ENCODE measurements at regions not wholly inside any gene's neighbourhood (a gene's known extent, or its start where the extent isn't known, plus 50 kb on each side); places are given as distances from the start of the nearest gene placed in this dataset.

- TF ChIP-seq CTCF (IDR thresholded peaks at IDR 0.05; ENCODE audit: extremely low read depth in 1 of 2, insufficient read depth in 1 of 2, low read depth in 1 of 2, low read length in 2 of 2) (no peak), EZH2 (IDR thresholded peaks at IDR 0.05; ENCODE audit: borderline replicate concordance, low read depth, low read length, severe bottlenecking) (no peak), POLR2A (IDR thresholded peaks at IDR 0.05; ENCODE audit: low read depth, low read length) (no peak), POLR2AphosphoS5 (IDR thresholded peaks at IDR 0.05; ENCODE audit: insufficient read depth, low read depth, low read length) (no peak), JUN (IDR thresholded peaks at IDR 0.05; ENCODE audit: borderline replicate concordance, insufficient read depth, insufficient read length, low read depth) (no peak), MAX (IDR thresholded peaks at IDR 0.05; ENCODE audit: insufficient read depth, insufficient read length) (no peak)
These were observed 65.3 kb upstream of the TENM4 start for GRCh38 chr11:79506124-79506523.
